Tibial nerve (tissue), 3 donors: ENCODE measurements at regions not wholly inside any gene's neighbourhood (a gene's known extent, or its start where the extent isn't known, plus 50 kb on each side); places are given as distances from the start of the nearest gene placed in this dataset.

Experiments
- CTCF ChIP-seq, 5 experiments: fragments of 200-600 bp in 3 of 5; fragments of 450-650 bp in 2 of 5; sonication (generic) in 3 of 5; IDR thresholded peaks; one replicate each; pipeline ENCODE4 v1.5.1; 2016 to 2019; ENCODE audit warnings: antibody characterized with exemption in 5 of 5, mild to moderate bottlenecking in 3 of 5, moderate library complexity in 2 of 5
- POLR2A ChIP-seq, 2 donors: fragments of 450-650 bp; IDR thresholded peaks; one replicate each; pipeline ENCODE4 v1.6.1; 2017; ENCODE audit warnings: antibody characterized with exemption in 2 of 2, mild to moderate bottlenecking in 2 of 2, moderate library complexity in 2 of 2

GRCh38 chr5:155914766-155915165 is 412.2 kb upstream of the SGCD start:
- TF ChIP-seq CTCF (IDR thresholded peaks at IDR 0.05), result no peak
- TF ChIP-seq POLR2A (IDR thresholded peaks at IDR 0.05), result no peak
